ENCODE measurements at regions not wholly inside any gene's neighbourhood (a gene's known extent, or its start where the extent isn't known, plus 50 kb on each side); places are given as distances from the start of the nearest gene placed in this dataset.

- H3K9me1 ChIP-seq (ENCODE audit: insufficient read depth, low read length), result peaks cover 12% of the 10 kb centered on the region
- CTCF ChIA-PET, result no interaction called here
- H3K27ac ChIP-seq (ENCODE audit: insufficient read depth, low read length), result no peak overlapping the region
- TF ChIP-seq ELK1 (IDR thresholded peaks at IDR 0.05; ENCODE audit: borderline replicate concordance, low read depth, low read length) (no peak), MAFK (IDR thresholded peaks at IDR 0.05; ENCODE audit: low read depth, low read length) (no peak), CTCF (conservative IDR thresholded peaks at IDR 0.05; ENCODE audit: low read depth, low read length) (no peak), RAD21 (IDR thresholded peaks at IDR 0.05; ENCODE audit: low read length) (no peak), BHLHE40 (IDR thresholded peaks at IDR 0.05; ENCODE audit: low read depth, low read length) (no peak), USF2 (IDR thresholded peaks at IDR 0.05; ENCODE audit: low read depth, low read length) (no peak), CHD1 (IDR thresholded peaks at IDR 0.05; ENCODE audit: low read depth, low read length) (no peak), RFX5 (IDR thresholded peaks at IDR 0.05; ENCODE audit: low read depth, low read length) (no peak), CEBPB (IDR thresholded peaks at IDR 0.05; ENCODE audit: low read depth, low read length) (no peak), MAZ (IDR thresholded peaks at IDR 0.05; ENCODE audit: borderline replicate concordance, low read depth, low read length) (no peak), MXI1 (IDR thresholded peaks at IDR 0.05; ENCODE audit: borderline replicate concordance, low read depth, low read length) (no peak), POLR2A (IDR thresholded peaks at IDR 0.05; ENCODE audit: low read depth, low read length) (no peak), NFE2L2 (IDR thresholded peaks at IDR 0.05; ENCODE audit: low read depth, low read length) (no peak), FOS (IDR thresholded peaks at IDR 0.05; ENCODE audit: low read depth, low read length) (no peak), RCOR1 (IDR thresholded peaks at IDR 0.05; ENCODE audit: insufficient replicate concordance, low read length) (no peak), SMC3 (IDR thresholded peaks at IDR 0.05; ENCODE audit: low read depth, low read length) (no peak)
- no peak overlapping the region for H2BK15ac ChIP-seq (ENCODE audit: low read depth, low read length)
- 0 out of 2 replicates have a peak, but pooled peaks cover 2% of the 10 kb centered on the region for H3K36me3 ChIP-seq (ENCODE audit: control insufficient read depth, insufficient read depth, low read length)
- no peak overlapping the region for H3K18ac ChIP-seq (ENCODE audit: low read depth, low read length)
- no peaks in the 10 kb centered on the region for H3K27me3 ChIP-seq (ENCODE audit: control insufficient read depth, insufficient read depth, low read length)
- H3K4me3 ChIP-seq (ENCODE audit: insufficient read depth, low read depth, low read length), result no peak overlapping the region
- H3K9ac ChIP-seq (ENCODE audit: low read depth, low read length), result no peak overlapping the region
- no peak overlapping the region for H4K8ac ChIP-seq (ENCODE audit: low read depth in 2 of 2, low read length in 2 of 2)
- dilution Hi-C loops (cut with HindIII; ENCODE audit: low sequenced_read_pairs, unreplicated experiment), result no loop called here
- H3K4me1 ChIP-seq (ENCODE audit: control insufficient read depth, insufficient read depth, low read length), result peaks cover 6% of the 10 kb centered on the region
- H2BK5ac ChIP-seq (ENCODE audit: low read depth, low read length, poor library complexity, severe bottlenecking), result no peak overlapping the region
- no TSS peak for BruUV-seq (replicated peaks)
- POLR2A ChIA-PET (ENCODE audit: unreplicated experiment), result no interaction called here
- ATAC-seq (ENCODE audit: low read depth) (no peak), DNase-seq (no peak)
- H3K4me2 ChIP-seq (ENCODE audit: low read depth, low read length), result no peak overlapping the region
- no peak overlapping the region for H2AK5ac ChIP-seq (ENCODE audit: low read depth, low read length)
- peaks cover 19% of the 10 kb centered on the region; the same call in 1 of the 2 replicates for H4K20me1 ChIP-seq (ENCODE audit: insufficient read depth, low read length)
- no peaks in the 10 kb centered on the region for H3K9me3 ChIP-seq (ENCODE audit: control insufficient read depth, insufficient read depth, low read length)
- H2AFZ ChIP-seq (replicated peaks; ENCODE audit: low read length, poor library complexity), result no peak overlapping the region
- no peak overlapping the region for H2BK120ac ChIP-seq (ENCODE audit: low read depth, low read length)
- no peak overlapping the region for H3K14ac ChIP-seq (replicated peaks; ENCODE audit: low read depth, low read length)
- H4K5ac ChIP-seq (ENCODE audit: low read depth, low read length), result no peak overlapping the region
- no peak overlapping the region for H3K56ac ChIP-seq (ENCODE audit: extremely low read depth, insufficient read depth, low read length)
- intact Hi-C loops (cut with micrococcal nuclease), result no loop called here
- H3K23ac ChIP-seq (ENCODE audit: low read depth, low read length), result no peak overlapping the region
- no peak overlapping the region for H2AK9ac ChIP-seq (replicated peaks; ENCODE audit: low read depth, low read length, poor library complexity)
- in situ Hi-C loops (cut with MboI; ENCODE audit: low sequenced_read_pairs), result no loop called here
- peaks cover 33 to 50% of the 10 kb centered on the region in 2 experiments for H3K79me1 ChIP-seq (ENCODE audit: low read depth in 1 of 2, low read length in 2 of 2)
- no CpG with 5 or more reads among the region's 6 CpGs for WGBS, 2 experiments (ENCODE audit: extremely low coverage in 2 of 2, insufficient read length in 1 of 2)
- H4K91ac ChIP-seq (ENCODE audit: insufficient read depth, low read depth, low read length), result no peak overlapping the region
- H2BK20ac ChIP-seq (ENCODE audit: low read depth, low read length), result no peak overlapping the region
- no peak overlapping the region for H3K4ac ChIP-seq (ENCODE audit: low read depth, low read length)
Measured at GRCh38 chr9:109870365-109870764, 90.4 kb downstream of the PALM2AKAP2 start.

All from IMR-90 (cell line).